GM18951 (cell line): ENCODE measurements at regions not wholly inside any gene's neighbourhood (a gene's known extent, or its start where the extent isn't known, plus 50 kb on each side); places are given as distances from the start of the nearest gene placed in this dataset.
"Not testable (repeated sequence)": the region's sequence is repeated elsewhere in the genome, so short reads cannot be mapped to it uniquely, and the experiment has no call there.

Experiments
- POLR2A ChIP-seq: IDR thresholded peaks from 4 replicates; pipeline ENCODE4 v1.6.1; 2011; ENCODE audit warnings: mild to moderate bottlenecking; ENCODE audit not compliant: insufficient read length, insufficient read depth; ENCODE audit errors: extremely low read depth
- in situ Hi-C: fragments of 300-500 bp; cut with MboI; formaldehyde crosslinking; loops from one replicate; pipeline ENCODE4 v1.12.0; 2022; ENCODE audit warnings: low sequenced_read_pairs, mixed read lengths, inconsistent platforms; ENCODE audit not compliant: unreplicated experiment

GRCh38 chr2:128600581-128601297, 282.1 kb upstream of the HS6ST1 start:
- in situ Hi-C loops: no loop called here
- TF ChIP-seq POLR2A: no peak

- in situ Hi-C loops: no loop called here
- no peak for TF ChIP-seq POLR2A
These were observed 282.8 kb upstream of the HS6ST1 start for GRCh38 chr2:128601298-128602037.

GRCh38 chr2:128602038-128602698, 283.5 kb upstream of the HS6ST1 start:
- in situ Hi-C loops: no loop called here
- TF ChIP-seq POLR2A: no peak

- in situ Hi-C loops: no loop called here
- no peak for TF ChIP-seq POLR2A
These were observed 284.0 kb upstream of the HS6ST1 start for GRCh38 chr2:128602699-128603101.

- in situ Hi-C loops: no loop called here
These were observed 284.8 kb upstream of the HS6ST1 start for GRCh38 chr2:128603411-128603924.

GRCh38 chr2:128604045-128604444, 285.4 kb upstream of the HS6ST1 start:
- TF ChIP-seq POLR2A: no peak
- in situ Hi-C loops: no loop called here

More at GRCh38 chr2:128603411-128603924, 284.8 kb upstream of the HS6ST1 start:
- TF ChIP-seq POLR2A: no peak

- in situ Hi-C loops: not testable (repeated sequence)
These were observed 285.9 kb upstream of the HS6ST1 start for GRCh38 chr2:128604581-128604980.

- TF ChIP-seq POLR2A: no peak
- in situ Hi-C loops: no loop called here
These were observed 286.8 kb upstream of the HS6ST1 start for GRCh38 chr2:128605421-128605820.

- TF ChIP-seq POLR2A: no peak
- in situ Hi-C loops: no loop called here
These were observed 287.3 kb upstream of the HS6ST1 start for GRCh38 chr2:128605931-128606330.

- in situ Hi-C loops: no loop called here
- no peak for TF ChIP-seq POLR2A
These were observed 288.2 kb upstream of the HS6ST1 start for GRCh38 chr2:128606837-128607236.

- no peak for TF ChIP-seq POLR2A
- in situ Hi-C loops: no loop called here
These were observed 288.8 kb upstream of the HS6ST1 start for GRCh38 chr2:128607440-128607839.

- no peak for TF ChIP-seq POLR2A
- in situ Hi-C loops: no loop called here
These were observed 289.3 kb upstream of the HS6ST1 start for GRCh38 chr2:128607911-128608506.
